ENCODE measurements at regions not wholly inside any gene's neighbourhood (a gene's known extent, or its start where the extent isn't known, plus 50 kb on each side); places are given as distances from the start of the nearest gene placed in this dataset.

DNA sequence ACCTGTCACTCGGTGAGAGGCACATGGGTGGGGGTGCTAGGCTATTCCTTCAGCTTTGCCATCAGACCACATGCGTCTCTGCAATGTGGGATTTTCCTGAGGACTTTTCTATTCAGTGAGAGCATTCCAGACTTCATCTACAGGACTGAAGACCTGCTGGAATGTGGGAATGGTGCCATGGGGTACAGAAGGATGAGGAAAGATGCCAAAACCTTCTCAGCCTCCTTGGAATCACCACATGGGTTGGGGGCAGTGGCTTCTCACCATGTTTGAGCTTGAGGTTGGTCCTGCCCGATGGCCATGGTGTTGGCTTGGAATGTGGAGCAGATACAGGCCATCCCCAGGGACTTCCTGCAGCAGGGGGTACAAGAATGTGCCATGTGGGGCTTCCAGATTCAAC, 80.9 kb upstream of the KLF13 start:
- Histone ChIP-seq H3K9me3 (no peaks in the 10 kb centered on the region), H3K4me1 (no peaks in the 10 kb centered on the region), H3K36me3 (ENCODE audit: control insufficient read depth, insufficient read depth, low read length) (no peaks in the 10 kb centered on the region), H3K4me3 (ENCODE audit: low read depth, low read length) (no peak overlapping the region), H3K27me3 (replicated peaks; ENCODE audit: control insufficient read depth, insufficient read depth, low read length) (no peaks in the 10 kb centered on the region; the same call in 1 of the 2 replicates)
- no peaks in the 10 kb centered on the region for H3K36me3 Mint-ChIP-seq (ENCODE audit: insufficient read depth, unreplicated experiment)
- no peaks in the 10 kb centered on the region for H3K9me3 Mint-ChIP-seq (ENCODE audit: unreplicated experiment)
- H3K4me3 Mint-ChIP-seq (ENCODE audit: unreplicated experiment): no peak overlapping the region
- no peak overlapping the region for H3K27ac Mint-ChIP-seq (ENCODE audit: unreplicated experiment)
- intact Hi-C loops (cut with micrococcal nuclease; ENCODE audit: unreplicated experiment): no loop called here
- no peaks in the 10 kb centered on the region for H3K4me1 Mint-ChIP-seq (ENCODE audit: low read depth, unreplicated experiment)
- BruUV-seq (replicated peaks): no TSS peak
- POLR2A ChIA-PET: no interaction called here
- TF ChIP-seq, protein P1, sequence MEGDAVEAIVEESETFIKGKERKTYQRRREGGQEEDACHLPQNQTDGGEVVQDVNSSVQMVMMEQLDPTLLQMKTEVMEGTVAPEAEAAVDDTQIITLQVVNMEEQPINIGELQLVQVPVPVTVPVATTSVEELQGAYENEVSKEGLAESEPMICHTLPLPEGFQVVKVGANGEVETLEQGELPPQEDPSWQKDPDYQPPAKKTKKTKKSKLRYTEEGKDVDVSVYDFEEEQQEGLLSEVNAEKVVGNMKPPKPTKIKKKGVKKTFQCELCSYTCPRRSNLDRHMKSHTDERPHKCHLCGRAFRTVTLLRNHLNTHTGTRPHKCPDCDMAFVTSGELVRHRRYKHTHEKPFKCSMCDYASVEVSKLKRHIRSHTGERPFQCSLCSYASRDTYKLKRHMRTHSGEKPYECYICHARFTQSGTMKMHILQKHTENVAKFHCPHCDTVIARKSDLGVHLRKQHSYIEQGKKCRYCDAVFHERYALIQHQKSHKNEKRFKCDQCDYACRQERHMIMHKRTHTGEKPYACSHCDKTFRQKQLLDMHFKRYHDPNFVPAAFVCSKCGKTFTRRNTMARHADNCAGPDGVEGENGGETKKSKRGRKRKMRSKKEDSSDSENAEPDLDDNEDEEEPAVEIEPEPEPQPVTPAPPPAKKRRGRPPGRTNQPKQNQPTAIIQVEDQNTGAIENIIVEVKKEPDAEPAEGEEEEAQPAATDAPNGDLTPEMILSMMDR (IDR thresholded peaks at IDR 0.05; ENCODE audit: insufficient read depth in 1 of 2, low read depth in 1 of 2, low read length in 1 of 2, severe bottlenecking in 1 of 2, unreplicated experiment in 1 of 2): no peak
- peaks cover 9% of the 10 kb centered on the region for H3K27me3 Mint-ChIP-seq (ENCODE audit: insufficient read depth, unreplicated experiment)
- DNase-seq: no peak
- CTCF ChIA-PET: no interaction called here

DNA sequence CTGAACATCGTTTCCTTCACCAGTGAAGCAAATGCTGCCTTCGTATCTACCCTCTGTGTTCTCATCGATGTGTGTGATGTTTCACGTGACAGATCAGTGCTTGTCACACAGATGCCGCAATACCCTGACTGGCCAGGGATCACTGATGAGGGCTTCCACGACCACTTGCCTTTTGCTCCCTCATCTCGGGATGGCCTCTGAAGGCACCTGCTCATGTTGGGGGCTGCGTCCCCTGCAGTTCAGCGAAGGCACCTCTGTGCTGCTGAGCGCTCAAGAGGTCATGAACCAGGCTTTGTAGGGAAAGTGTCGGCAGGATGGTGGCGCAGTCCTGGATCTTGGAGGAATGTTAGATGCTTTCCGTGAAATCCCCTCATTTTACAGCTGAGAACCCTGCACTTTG, 79.2 kb upstream of the KLF13 start:
- no peaks in the 10 kb centered on the region for H3K36me3 ChIP-seq (ENCODE audit: control insufficient read depth, insufficient read depth, low read length)
- TF ChIP-seq, protein P1 (IDR thresholded peaks at IDR 0.05; ENCODE audit: insufficient read depth in 1 of 2, low read depth in 1 of 2, low read length in 1 of 2, severe bottlenecking in 1 of 2, unreplicated experiment in 1 of 2): no peak
- no peaks in the 10 kb centered on the region for H3K36me3 Mint-ChIP-seq (ENCODE audit: insufficient read depth, unreplicated experiment)
- H3K9me3 ChIP-seq: no peaks in the 10 kb centered on the region
- no peak overlapping the region for H3K4me3 Mint-ChIP-seq (ENCODE audit: unreplicated experiment)
- CTCF ChIA-PET: no interaction called here
- H3K4me1 ChIP-seq: no peaks in the 10 kb centered on the region
- no peak overlapping the region for H3K4me3 ChIP-seq (ENCODE audit: low read depth, low read length)
- DNase-seq: no peak
- POLR2A ChIA-PET: no interaction called here
- H3K9me3 Mint-ChIP-seq (ENCODE audit: unreplicated experiment): no peaks in the 10 kb centered on the region
- H3K27me3 ChIP-seq (replicated peaks; ENCODE audit: control insufficient read depth, insufficient read depth, low read length): no peaks in the 10 kb centered on the region; the same call in 1 of the 2 replicates
- intact Hi-C loops (cut with micrococcal nuclease; ENCODE audit: unreplicated experiment): no loop called here
- H3K27me3 Mint-ChIP-seq (ENCODE audit: insufficient read depth, unreplicated experiment): peaks cover 12% of the 10 kb centered on the region
- no TSS peak for BruUV-seq (replicated peaks)
- no peaks in the 10 kb centered on the region for H3K4me1 Mint-ChIP-seq (ENCODE audit: low read depth, unreplicated experiment)
- no peak overlapping the region for H3K27ac Mint-ChIP-seq (ENCODE audit: unreplicated experiment)

DNA sequence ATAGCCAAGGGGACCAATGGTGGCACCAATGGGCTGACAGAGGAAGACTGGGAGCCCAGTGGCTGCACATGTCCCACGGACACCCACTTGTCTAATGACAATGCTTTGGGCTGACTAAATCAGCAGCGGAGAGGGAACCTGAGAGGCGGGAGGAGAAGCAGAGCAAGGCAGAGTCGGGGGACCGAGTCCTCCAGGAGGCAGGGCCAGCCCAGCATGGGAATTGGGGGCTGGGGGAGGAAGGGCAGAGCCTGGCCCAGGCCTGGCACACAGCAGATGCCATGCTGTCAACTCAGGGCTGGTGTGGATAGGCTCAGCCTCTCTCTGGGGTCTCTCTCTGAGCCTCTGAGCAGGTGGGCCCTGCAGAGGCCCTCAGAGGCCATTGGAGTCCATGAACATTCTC, 78.4 kb upstream of the KLF13 start:
- ChIA-PET CTCF (no interaction called here), POLR2A (no interaction called here)
- intact Hi-C loops (cut with micrococcal nuclease; ENCODE audit: unreplicated experiment): no loop called here
- no peaks in the 10 kb centered on the region for H3K36me3 ChIP-seq (ENCODE audit: control insufficient read depth, insufficient read depth, low read length)
- Mint-ChIP-seq H3K4me3 (ENCODE audit: unreplicated experiment) (no peak overlapping the region), H3K27me3 (ENCODE audit: insufficient read depth, unreplicated experiment) (peaks cover 12% of the 10 kb centered on the region), H3K4me1 (ENCODE audit: low read depth, unreplicated experiment) (no peaks in the 10 kb centered on the region), H3K36me3 (ENCODE audit: insufficient read depth, unreplicated experiment) (no peaks in the 10 kb centered on the region), H3K27ac (ENCODE audit: unreplicated experiment) (no peak overlapping the region), H3K9me3 (ENCODE audit: unreplicated experiment) (no peaks in the 10 kb centered on the region)
- H3K4me1 ChIP-seq: no peaks in the 10 kb centered on the region
- no peak for DNase-seq
- TF ChIP-seq, protein P1 (IDR thresholded peaks at IDR 0.05; ENCODE audit: insufficient read depth in 1 of 2, low read depth in 1 of 2, low read length in 1 of 2, severe bottlenecking in 1 of 2, unreplicated experiment in 1 of 2): no peak
- no peaks in the 10 kb centered on the region; the same call in 1 of the 2 replicates for H3K27me3 ChIP-seq (replicated peaks; ENCODE audit: control insufficient read depth, insufficient read depth, low read length)
- no peak overlapping the region for H3K4me3 ChIP-seq (ENCODE audit: low read depth, low read length)
- H3K9me3 ChIP-seq: no peaks in the 10 kb centered on the region
- no TSS peak for BruUV-seq (replicated peaks)

All from Caco-2 (cell line).